Osteoblast (primary cell): ENCODE measurements at regions not wholly inside any gene's neighbourhood (a gene's known extent, or its start where the extent isn't known, plus 50 kb on each side); places are given as distances from the start of the nearest gene placed in this dataset.

Experiments
- DNase-seq: peaks from one replicate; pipeline ENCODE4 v3.0.0; 2011; ENCODE audit warnings: low spot score, mixed read lengths; ENCODE audit not compliant: insufficient read length; ENCODE audit errors: missing footprints
- H2AFZ ChIP-seq: 2 replicates; pipeline ENCODE4 v1.6.0; 2011; ENCODE audit warnings: mild to moderate bottlenecking, low read length
- H3K27ac ChIP-seq: 2 replicates; pipeline ENCODE4 v1.5.1; 2011; ENCODE audit warnings: mild to moderate bottlenecking, low read depth, low read length, moderate library complexity
- H3K27me3 ChIP-seq: 2 replicates; pipeline ENCODE4 v1.6.0; 2012; ENCODE audit warnings: mild to moderate bottlenecking, control low read depth, inconsistent platforms, low read length, moderate library complexity; ENCODE audit not compliant: insufficient read depth
- H3K36me3 ChIP-seq: 2 replicates; pipeline ENCODE4 v1.5.1; 2011; ENCODE audit warnings: mild to moderate bottlenecking, low read length, control low read depth, moderate library complexity; ENCODE audit not compliant: insufficient read depth
- H3K4me1 ChIP-seq: 2 replicates; pipeline ENCODE4 v1.5.1; 2011; ENCODE audit warnings: mild to moderate bottlenecking, low read length, control low read depth, moderate library complexity; ENCODE audit not compliant: insufficient read depth
- H3K4me2 ChIP-seq: 2 replicates; pipeline ENCODE4 v1.6.0; 2011; ENCODE audit warnings: mild to moderate bottlenecking, low read length; ENCODE audit not compliant: insufficient read depth
- H3K4me3 ChIP-seq: fragments of 200-600 bp; sonication (generic); 3 replicates; pipeline ENCODE4 v1.5.1; 2012; ENCODE audit warnings: mild to moderate bottlenecking, low read length, inconsistent platforms; ENCODE audit not compliant: insufficient read depth
- H3K79me2 ChIP-seq: 2 replicates; pipeline ENCODE4 v1.6.0; 2012; ENCODE audit warnings: mild to moderate bottlenecking, low read length, control low read depth, inconsistent platforms; ENCODE audit not compliant: insufficient read depth
- H3K9me3 ChIP-seq: 2 replicates; pipeline ENCODE4 v1.5.1; 2011; ENCODE audit warnings: low read depth, low read length, control low read depth
- H4K20me1 ChIP-seq: 2 replicates; pipeline ENCODE4 v1.6.0; 2012; ENCODE audit warnings: mild to moderate bottlenecking, low read length, control low read depth; ENCODE audit not compliant: insufficient read depth
- CTCF ChIP-seq: IDR thresholded peaks from 2 replicates; pipeline ENCODE4 v1.5.1; 2011; ENCODE audit warnings: mild to moderate bottlenecking, low read depth, low read length, moderate library complexity; ENCODE audit errors: extremely low read depth

GRCh38 chr3:5822843-5823242 is 635.3 kb downstream of the EDEM1 start:
- H3K4me3 ChIP-seq: no peak overlapping the region
- no peak for DNase-seq
- no peaks in the 10 kb centered on the region for H3K4me1 ChIP-seq
- no peaks in the 10 kb centered on the region for H3K36me3 ChIP-seq
- no peak overlapping the region for H2AFZ ChIP-seq
- no peaks in the 10 kb centered on the region for H3K79me2 ChIP-seq
- no peaks in the 10 kb centered on the region for H4K20me1 ChIP-seq
- no peak overlapping the region for H3K27ac ChIP-seq
- TF ChIP-seq CTCF: no peak
- no peaks in the 10 kb centered on the region for H3K27me3 ChIP-seq
- no peaks in the 10 kb centered on the region for H3K9me3 ChIP-seq
- H3K4me2 ChIP-seq: no peak overlapping the region

GRCh38 chr3:5826467-5826866 is 639.0 kb downstream of the EDEM1 start:
- Histone ChIP-seq H3K4me2 (no peak overlapping the region), H3K4me1 (no peaks in the 10 kb centered on the region), H4K20me1 (no peaks in the 10 kb centered on the region), H3K79me2 (no peaks in the 10 kb centered on the region), H3K9me3 (no peaks in the 10 kb centered on the region), H3K36me3 (no peaks in the 10 kb centered on the region), H3K4me3 (no peak overlapping the region), H3K27ac (no peak overlapping the region), H2AFZ (no peak overlapping the region), H3K27me3 (no peaks in the 10 kb centered on the region)
- TF ChIP-seq CTCF: no peak
- no peak for DNase-seq

GRCh38 chr3:5828251-5828650 is 640.7 kb downstream of the EDEM1 start:
- TF ChIP-seq CTCF: no peak
- Histone ChIP-seq H4K20me1 (no peaks in the 10 kb centered on the region), H3K4me1 (no peaks in the 10 kb centered on the region), H3K4me2 (no peak overlapping the region), H3K9me3 (no peaks in the 10 kb centered on the region), H3K36me3 (no peaks in the 10 kb centered on the region), H3K27ac (no peak overlapping the region), H3K79me2 (no peaks in the 10 kb centered on the region), H2AFZ (no peak overlapping the region), H3K4me3 (no peak overlapping the region), H3K27me3 (no peaks in the 10 kb centered on the region)
- DNase-seq: no peak

- Histone ChIP-seq H3K4me1 (no peaks in the 10 kb centered on the region), H3K4me2 (no peak overlapping the region), H3K4me3 (no peak overlapping the region), H3K36me3 (no peaks in the 10 kb centered on the region), H2AFZ (no peak overlapping the region), H3K9me3 (peaks cover 3% of the 10 kb centered on the region), H3K27me3 (no peaks in the 10 kb centered on the region), H3K27ac (no peak overlapping the region), H3K79me2 (no peaks in the 10 kb centered on the region), H4K20me1 (no peaks in the 10 kb centered on the region)
- TF ChIP-seq CTCF: no peak
- no peak for DNase-seq
Observed at GRCh38 chr3:5840056-5840455, 652.5 kb downstream of the EDEM1 start.
